Gastrocnemius medialis (tissue), 4 donors: ENCODE measurements at regions not wholly inside any gene's neighbourhood (a gene's known extent, or its start where the extent isn't known, plus 50 kb on each side); places are given as distances from the start of the nearest gene placed in this dataset.

Experiments used
- ATAC-seq, 2 donors: fragments of 150-250 bp; one replicate each; pipeline ENCODE4 v1.9.1; 2016
- DNase-seq, 2 donors: peaks; one replicate each; pipeline ENCODE4 v3.0.0-alpha.2; 2019
- H3K27ac ChIP-seq, 4 donors: fragments of 200-600 bp; sonication (generic); 1 replicate in 1 of 4; 2 replicates in 3 of 4; pipeline ENCODE4 v1.5.1; 2016 to 2018; ENCODE audit warnings: mild to moderate bottlenecking in 2 of 4, moderate library complexity in 1 of 4
- H3K27me3 ChIP-seq, 3 donors: fragments of 200-600 bp; sonication (generic) in 2 of 3; 1 replicate in 1 of 3; 2 replicates in 2 of 3; pipeline versions ENCODE4 v1.5.1 to v1.6.0; 2016 to 2019; ENCODE audit warnings: mild to moderate bottlenecking in 1 of 3, moderate library complexity in 1 of 3
- H3K36me3 ChIP-seq, 2 donors: fragments of 200-600 bp; sonication (generic) in 1 of 2; one replicate each; pipeline ENCODE4 v1.5.1; 2017 to 2018
- H3K4me1 ChIP-seq, 2 donors: fragments of 200-600 bp; sonication (generic) in 1 of 2; one replicate each; pipeline ENCODE4 v1.5.1; 2016 to 2017; ENCODE audit warnings: mild to moderate bottlenecking in 2 of 2
- H3K4me3 ChIP-seq, 4 donors: fragments of 200-600 bp; sonication (generic) in 3 of 4; 1 replicate in 1 of 4; 2 replicates in 3 of 4; pipeline ENCODE4 v1.5.1; 2016 to 2019; ENCODE audit warnings: mild to moderate bottlenecking in 2 of 4
- H3K9me3 ChIP-seq, 3 donors: fragments of 200-600 bp; sonication (generic) in 2 of 3; 1 replicate in 1 of 3; 2 replicates in 2 of 3; pipeline ENCODE4 v1.5.1; 2016 to 2019
- CTCF ChIP-seq, 5 experiments: fragments of 450-650 bp in 3 of 5; fragments of 200-600 bp in 2 of 5; sonication (generic) in 2 of 5; IDR thresholded peaks in 4 of 5; conservative IDR thresholded peaks in 1 of 5; 1 replicate in 4 of 5; 2 replicates in 1 of 5; pipeline ENCODE4 v1.5.1; 2016 to 2019; ENCODE audit warnings: antibody characterized with exemption in 5 of 5, mild to moderate bottlenecking in 3 of 5, moderate library complexity in 3 of 5
- POLR2A ChIP-seq, 2 donors: fragments of 450-650 bp; IDR thresholded peaks; one replicate each; pipeline ENCODE4 v1.6.1; 2017; ENCODE audit warnings: antibody characterized with exemption in 2 of 2, mild to moderate bottlenecking in 2 of 2, moderate library complexity in 2 of 2
- in situ Hi-C, 4 donors: fragments of 200-750 bp; cut with MboI; loops; one replicate each; pipeline versions ENCODE4 v1.15.0 to v1.8.0; 2017; ENCODE audit warnings: low sequenced_read_pairs in 4 of 4
- intact Hi-C: fragments of 100-400 bp; cut with DNase I; formaldehyde crosslinking; loops from one replicate; pipeline ENCODE4 v1.15.1; 2023; ENCODE audit warnings: low total_unique reads

DNA sequence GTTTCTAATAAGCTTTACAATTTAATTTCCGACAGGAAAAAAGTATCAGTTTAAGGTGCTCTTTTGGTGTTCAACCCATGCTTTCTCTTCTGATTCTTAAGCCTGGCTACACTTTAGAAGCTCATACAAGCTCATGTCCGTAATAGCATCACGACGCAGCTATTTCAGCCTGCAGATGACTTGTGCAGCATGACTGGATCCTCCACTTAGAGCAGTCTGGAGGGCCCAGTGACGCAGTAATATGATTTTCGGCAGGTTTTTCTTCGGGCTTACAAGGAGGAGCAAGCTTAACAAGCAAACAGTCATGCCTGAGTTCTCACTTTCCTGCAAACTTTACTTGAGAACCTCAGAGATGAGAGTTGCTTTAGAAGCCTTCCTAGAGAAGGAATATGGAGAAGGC, 85.3 kb upstream of the MAML3 start:
- ATAC-seq (no peak), DNase-seq (no peak)
- Histone ChIP-seq H3K9me3 (no peaks in the 10 kb centered on the region), H3K36me3 (no peaks in the 10 kb centered on the region), H3K27ac (peak overlapping the region; percentile 84 to 90 (median 88)), H3K4me3 (peak overlapping the region in 1 of 4 donors; percentile 35), H3K4me1 (peaks cover 38 to 47% of the 10 kb centered on the region in 2 donors), H3K27me3 (no peaks in the 10 kb centered on the region)
- in situ Hi-C loops (loop anchor here in 3 of 4 donors (5.0 to 25.0 kb wide), 3 partner anchors 82 to 227 kb away; partner anchors contain the start of gene MAML3 (in 1 of the 3)), intact Hi-C loops (loop anchor here (2.0 to 5.0 kb wide), 3 partner anchors 13 to 502 kb away; no protein-coding TSS in a partner anchor)
- TF ChIP-seq CTCF (IDR thresholded peaks at IDR 0.05 in 4 of 5, conservative IDR thresholded peaks at IDR 0.05 in 1 of 5), result no peak
- TF ChIP-seq POLR2A (IDR thresholded peaks at IDR 0.05), result no peak

DNA sequence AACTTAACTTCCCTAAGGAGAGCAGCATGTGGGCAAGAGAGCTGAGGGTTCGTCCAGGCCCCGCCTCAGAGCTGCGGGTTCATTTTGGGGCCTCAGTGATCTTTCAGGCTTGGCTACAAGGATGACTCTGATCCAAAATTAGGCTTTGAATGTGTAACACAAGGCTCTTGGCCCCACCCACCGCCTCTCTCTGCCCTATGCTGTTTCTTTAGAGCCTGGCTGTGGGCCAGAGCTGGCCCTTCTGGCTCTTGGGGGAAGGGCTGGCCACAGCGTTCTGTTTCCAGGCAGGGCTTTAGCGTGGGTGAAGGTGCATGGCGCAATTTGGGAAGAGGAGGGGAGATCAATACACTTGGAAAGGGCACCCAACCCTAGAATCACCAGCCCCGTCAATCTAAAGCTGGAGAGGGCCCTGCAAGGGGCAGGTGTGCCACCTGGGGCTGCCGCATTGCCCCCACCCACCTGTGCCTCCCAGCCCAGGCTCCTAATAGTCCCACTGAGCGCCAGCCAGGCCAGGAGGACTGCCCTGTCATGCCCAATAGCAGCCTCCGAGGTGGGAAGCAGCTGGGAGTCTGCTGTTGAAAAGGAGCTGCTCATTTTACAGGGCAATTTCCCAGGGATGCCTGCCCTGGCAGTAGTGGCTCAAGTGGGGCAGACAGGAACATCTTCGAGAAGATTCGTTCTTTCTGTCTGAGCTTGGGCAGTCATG, 84.5 kb upstream of the MAML3 start:
- TF ChIP-seq POLR2A (IDR thresholded peaks at IDR 0.05) (peak; percentile 16 to 24), CTCF (IDR thresholded peaks at IDR 0.05 in 4 of 5, conservative IDR thresholded peaks at IDR 0.05 in 1 of 5) (no peak)
- Histone ChIP-seq H3K4me3 (peak overlapping the region; percentile 25 to 45 (median 39)), H3K9me3 (no peaks in the 10 kb centered on the region), H3K27me3 (no peaks in the 10 kb centered on the region), H3K4me1 (peaks cover 38 to 51% of the 10 kb centered on the region in 2 donors), H3K27ac (peak overlapping the region; percentile 84 to 90 (median 88)), H3K36me3 (no peaks in the 10 kb centered on the region)
- ATAC-seq (peak; percentile 81 to 82), DNase-seq (peak; percentile 76 to 90)
- in situ Hi-C loops (loop anchor here in 3 of 4 donors (5.0 to 25.0 kb wide), 3 partner anchors 81 to 226 kb away; partner anchors contain the start of gene MAML3 (in 1 of the 3)), intact Hi-C loops (loop anchor here (1.0 to 5.0 kb wide), 4 partner anchors 14 to 501 kb away; no protein-coding TSS in a partner anchor)

DNA sequence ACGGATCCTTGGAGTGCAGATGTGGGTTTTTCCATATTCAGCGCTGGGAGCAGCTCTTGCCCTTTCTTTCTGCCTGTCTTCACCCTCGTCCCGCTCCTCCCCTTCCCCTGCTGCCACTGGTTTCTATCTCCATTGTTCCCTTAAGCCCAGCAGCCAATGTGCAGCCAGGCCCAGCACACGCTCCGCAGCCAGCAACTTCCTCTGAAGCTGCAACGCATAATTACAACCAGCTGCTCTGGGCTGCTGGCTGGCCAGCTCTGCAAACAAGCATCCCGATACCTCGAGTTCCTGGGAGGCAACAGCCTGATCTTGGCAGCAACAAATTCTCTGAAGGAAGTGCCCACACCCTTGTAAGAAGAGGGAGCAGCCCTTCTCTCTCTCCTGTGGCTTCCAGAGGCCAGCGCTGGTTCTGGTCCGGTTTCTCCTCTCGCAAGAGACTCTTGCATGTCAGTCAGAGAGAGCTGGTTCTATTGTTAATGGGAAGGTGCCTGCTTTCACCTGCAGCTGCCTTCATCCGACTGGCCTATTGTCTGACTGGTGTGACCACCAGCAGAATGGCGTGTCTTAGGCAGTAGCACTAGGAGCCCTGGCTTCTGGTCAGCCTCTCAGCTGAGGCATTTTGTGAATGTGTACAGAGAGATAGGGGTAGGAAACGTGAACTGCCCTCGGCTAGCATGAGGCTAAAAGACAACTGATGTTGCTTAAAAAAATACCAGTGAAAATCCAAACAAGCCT, 83.8 kb upstream of the MAML3 start:
- Histone ChIP-seq H3K27me3 (no peaks in the 10 kb centered on the region), H3K4me1 (peaks cover 38 to 48% of the 10 kb centered on the region in 2 donors), H3K9me3 (no peaks in the 10 kb centered on the region), H3K4me3 (peak overlapping the region; percentile 25 to 45 (median 39)), H3K36me3 (no peaks in the 10 kb centered on the region), H3K27ac (peak overlapping the region; percentile 84 to 90 (median 88))
- intact Hi-C loops (loop anchor here (1.0 to 5.0 kb wide), 4 partner anchors 15 to 500 kb away; no protein-coding TSS in a partner anchor), in situ Hi-C loops (loop anchor here in 3 of 4 donors (5.0 to 25.0 kb wide), 3 partner anchors 80 to 225 kb away; partner anchors contain the start of gene MAML3 (in 1 of the 3))
- ATAC-seq, result peak; percentile 49
- peak; percentile 53 to 70 for DNase-seq
- TF ChIP-seq POLR2A (IDR thresholded peaks at IDR 0.05), result no peak
- no peak for TF ChIP-seq CTCF (IDR thresholded peaks at IDR 0.05 in 4 of 5, conservative IDR thresholded peaks at IDR 0.05 in 1 of 5)

GRCh38 chr4:140236654-140237169, 82.7 kb upstream of the MAML3 start:
- H3K9me3 ChIP-seq, result no peaks in the 10 kb centered on the region
- no peak for TF ChIP-seq POLR2A (IDR thresholded peaks at IDR 0.05)
- TF ChIP-seq CTCF (IDR thresholded peaks at IDR 0.05 in 4 of 5, conservative IDR thresholded peaks at IDR 0.05 in 1 of 5), result no peak
- H3K4me3 ChIP-seq, result no peak overlapping the region
- no peak for ATAC-seq
- peak overlapping the region in 3 of 4 donors; percentile 84 to 90 (median 88) for H3K27ac ChIP-seq
- H3K27me3 ChIP-seq, result no peaks in the 10 kb centered on the region
- peaks cover 38 to 48% of the 10 kb centered on the region in 2 donors for H3K4me1 ChIP-seq
- DNase-seq, result no peak
- in situ Hi-C loops, result loop anchor here in 3 of 4 donors (5.0 to 25.0 kb wide), 3 partner anchors 79 to 224 kb away; partner anchors contain the start of gene MAML3 (in 1 of the 3)
- intact Hi-C loops, result loop anchor here (5.0 kb wide), 1 partner anchor 499 kb away; no protein-coding TSS in a partner anchor
- H3K36me3 ChIP-seq, result no peaks in the 10 kb centered on the region
